Islet of Langerhans (tissue), 1 donor: ENCODE measurements at regions not wholly inside any gene's neighbourhood (a gene's known extent, or its start where the extent isn't known, plus 50 kb on each side); places are given as distances from the start of the nearest gene placed in this dataset.
"Not testable (repeated sequence)": the region's sequence is repeated elsewhere in the genome, so short reads cannot be mapped to it uniquely, and the experiment has no call there.

Experiments used
- FAIRE-seq: peaks from one replicate; lab custom pipeline; 2011; peaks lifted over from hg19 to GRCh38; lab: Jason Lieb, UNC

GRCh38 chrX:42832764-42833549 is 55.0 kb upstream of the PPP1R2C start:
- FAIRE-seq: no peak

- FAIRE-seq: not testable (repeated sequence)
These were observed 55.6 kb upstream of the PPP1R2C start for GRCh38 chrX:42833550-42833940.

GRCh38 chrX:42837101-42837726 is 59.3 kb upstream of the PPP1R2C start:
- no peak for FAIRE-seq

GRCh38 chrX:42837747-42838146 is 59.8 kb upstream of the PPP1R2C start:
- no peak for FAIRE-seq

GRCh38 chrX:42839632-42840031 is 61.7 kb upstream of the PPP1R2C start:
- FAIRE-seq: no peak

GRCh38 chrX:42846741-42847140 is 68.8 kb upstream of the PPP1R2C start:
- FAIRE-seq: no peak

- FAIRE-seq: no peak
These were observed 77.3 kb upstream of the PPP1R2C start for GRCh38 chrX:42855259-42855658.

GRCh38 chrX:42857766-42858165 is 79.8 kb upstream of the PPP1R2C start:
- peak; percentile 66 for FAIRE-seq

- FAIRE-seq: no peak
These were observed 91.0 kb upstream of the PPP1R2C start for GRCh38 chrX:42869011-42869410.

GRCh38 chrX:42869659-42870476 is 91.9 kb upstream of the PPP1R2C start:
- no peak for FAIRE-seq

- no peak for FAIRE-seq
These were observed 108.6 kb upstream of the PPP1R2C start for GRCh38 chrX:42886519-42886918.

- no peak for FAIRE-seq
These were observed 123.0 kb upstream of the PPP1R2C start for GRCh38 chrX:42900947-42901346.

- no peak for FAIRE-seq
These were observed 124.5 kb upstream of the PPP1R2C start for GRCh38 chrX:42902513-42902912.

GRCh38 chrX:42920752-42921151 is 142.8 kb upstream of the PPP1R2C start:
- FAIRE-seq: no peak

GRCh38 chrX:42930071-42930470 is 152.1 kb upstream of the PPP1R2C start:
- peak; percentile 89 for FAIRE-seq

- no peak for FAIRE-seq
These were observed 153.0 kb upstream of the PPP1R2C start for GRCh38 chrX:42930951-42931350.

GRCh38 chrX:42933187-42933586 is 155.2 kb upstream of the PPP1R2C start:
- FAIRE-seq: no peak

- FAIRE-seq: no peak
These were observed 156.2 kb upstream of the PPP1R2C start for GRCh38 chrX:42934020-42934726.

GRCh38 chrX:42941671-42942070 is 163.7 kb upstream of the PPP1R2C start:
- FAIRE-seq: no peak

- FAIRE-seq: no peak
These were observed 165.3 kb upstream of the PPP1R2C start for GRCh38 chrX:42943051-42943974.

GRCh38 chrX:42944381-42944998 is 166.5 kb upstream of the PPP1R2C start:
- FAIRE-seq: no peak
